HG02623 (cell line): ENCODE measurements at regions not wholly inside any gene's neighbourhood (a gene's known extent, or its start where the extent isn't known, plus 50 kb on each side); places are given as distances from the start of the nearest gene placed in this dataset.

Experiments used
- ATAC-seq: cut with Tn5 transposase; IDR thresholded peaks from one replicate; pipeline ENCODE4 v1.9.1; 2021; ENCODE audit warnings: moderate library complexity; ENCODE audit not compliant: unreplicated experiment

- peak; percentile 65 for ATAC-seq
Observed at GRCh38 chr11:80900265-80900664, 1459.4 kb upstream of the TENM4 start.

DNA sequence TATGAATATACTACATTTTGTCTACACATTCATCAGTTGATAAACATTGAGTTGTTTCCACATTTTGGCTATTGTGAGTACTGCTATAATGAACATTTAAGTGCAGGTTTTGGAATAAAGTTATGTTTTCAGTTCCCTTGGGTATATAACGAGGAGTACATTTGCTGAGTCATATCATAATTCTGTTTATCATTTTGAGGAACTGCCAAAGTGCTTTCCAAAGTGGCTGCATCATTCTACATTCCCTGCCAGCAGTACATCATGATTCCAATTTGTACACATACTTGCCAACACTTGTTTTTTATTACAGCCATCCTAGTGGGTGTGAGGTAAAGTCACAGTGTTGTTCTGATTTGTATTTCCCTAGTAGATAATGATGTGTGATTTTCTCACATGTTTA is 1458.6 kb upstream of the TENM4 start:
- ATAC-seq = no peak

- no peak for ATAC-seq
Observed at GRCh38 chr11:80898910-80899309, 1458.1 kb upstream of the TENM4 start.

- no peak for ATAC-seq
Observed at GRCh38 chr11:80886684-80887083, 1445.9 kb upstream of the TENM4 start.

- no peak for ATAC-seq
Observed at GRCh38 chr11:80873310-80873999, 1432.6 kb upstream of the TENM4 start.

DNA sequence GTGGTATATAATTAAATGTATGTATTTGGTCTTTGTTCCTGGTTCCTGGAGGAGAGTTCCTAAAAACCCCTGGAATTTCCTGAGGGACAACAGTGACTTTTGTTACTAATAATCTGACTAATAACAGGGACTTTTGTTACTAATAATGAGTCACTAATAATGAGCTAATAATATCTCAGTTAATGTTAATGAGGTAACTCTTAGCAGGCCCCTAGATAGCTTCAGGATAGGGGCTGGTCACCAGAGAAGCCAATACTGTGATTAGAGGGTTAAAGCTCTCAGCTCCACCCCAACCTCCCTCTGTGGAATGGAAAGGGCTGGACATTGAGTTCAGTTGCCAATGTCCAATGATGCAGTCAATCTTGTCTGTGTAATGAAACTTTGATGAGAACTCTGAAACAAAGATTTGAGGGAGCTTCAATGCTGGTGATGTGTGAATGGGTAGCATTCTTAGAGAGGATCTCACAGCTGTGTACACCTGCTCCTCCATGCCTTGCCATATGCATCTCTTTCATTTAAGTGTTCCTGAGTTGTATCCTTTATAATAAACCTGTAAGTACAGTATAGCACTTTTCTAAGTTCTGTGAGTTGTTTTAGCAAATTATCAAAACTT is 1431.4 kb upstream of the TENM4 start:
- ATAC-seq = peak; percentile 61

DNA sequence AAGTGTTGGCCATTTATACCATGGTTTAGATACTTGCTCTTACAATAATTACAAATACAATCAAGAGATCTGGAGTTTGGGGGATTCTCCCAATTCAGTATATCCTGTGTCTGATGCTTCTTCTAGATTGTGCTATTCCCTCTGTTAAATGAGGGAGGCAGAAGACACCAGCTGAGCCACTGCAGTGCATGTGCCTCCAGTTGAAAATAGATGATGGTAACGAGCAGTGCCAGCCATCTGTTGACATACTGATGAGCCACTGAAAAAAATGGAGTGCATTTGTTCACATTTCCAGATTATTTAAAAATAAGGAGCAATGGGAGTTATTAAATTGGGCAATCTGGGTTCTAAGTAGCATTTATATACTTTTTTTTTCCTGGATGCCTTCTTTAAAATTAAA is 1428.0 kb upstream of the TENM4 start:
- no peak for ATAC-seq

DNA sequence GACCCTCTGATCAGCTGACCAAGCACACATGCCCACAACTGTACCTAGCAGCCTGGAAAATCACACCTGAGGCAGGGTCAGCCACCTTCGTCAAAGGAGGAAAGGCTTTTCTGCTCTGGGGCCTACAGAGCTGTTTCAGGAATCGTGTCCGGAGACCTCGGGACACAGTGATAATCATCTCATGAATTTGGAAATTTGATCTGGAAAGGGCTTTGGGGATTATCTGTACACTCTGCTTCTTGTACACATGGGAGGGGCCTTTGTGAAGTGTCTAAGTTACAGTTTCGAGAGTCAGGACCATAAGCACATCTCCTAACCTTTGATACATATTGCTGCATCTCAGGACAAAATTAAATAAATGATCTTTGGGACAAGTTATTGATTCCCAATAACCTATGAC is 1421.2 kb upstream of the TENM4 start:
- no peak for ATAC-seq

GRCh38 chr11:80861193-80861592 is 1420.4 kb upstream of the TENM4 start:
- no peak for ATAC-seq

DNA sequence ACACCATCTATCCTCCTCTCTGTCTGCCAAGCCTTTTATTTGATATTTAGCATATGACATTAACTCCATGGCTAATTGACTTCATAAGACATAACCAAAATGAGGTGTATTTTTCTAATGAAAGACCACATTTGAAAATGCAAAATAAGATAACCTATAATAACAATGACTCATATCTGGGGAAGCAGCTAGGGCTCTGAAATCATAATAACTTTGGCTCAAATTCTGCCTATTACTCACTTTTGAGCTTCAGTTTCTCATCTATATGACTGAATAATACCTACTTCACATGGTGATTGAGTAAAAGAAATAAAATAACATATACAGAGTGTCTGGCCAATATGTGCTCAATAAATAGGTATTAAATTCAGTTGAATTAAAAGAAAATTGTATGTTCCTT is 1419.8 kb upstream of the TENM4 start:
- ATAC-seq = no peak

DNA sequence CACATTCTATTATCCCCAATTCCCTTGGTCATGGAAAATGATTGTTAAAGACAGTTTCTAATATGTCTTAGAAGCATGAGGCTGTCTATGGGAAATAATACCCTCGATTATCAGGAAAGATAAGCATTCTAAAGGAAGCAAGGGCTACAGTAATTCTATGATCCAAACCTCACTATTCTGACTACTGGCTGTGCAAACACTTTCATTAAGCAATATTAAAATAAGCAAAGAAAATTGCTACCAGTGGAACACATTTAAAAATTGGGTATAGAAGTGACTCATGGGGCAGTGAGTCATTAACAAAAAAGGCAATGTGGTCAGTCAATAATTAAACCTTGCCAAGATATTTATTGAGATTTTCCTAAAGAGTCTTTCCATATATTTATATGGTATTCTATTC is 1415.2 kb upstream of the TENM4 start:
- no peak for ATAC-seq

- ATAC-seq = no peak
Observed at GRCh38 chr11:80855426-80855825, 1414.6 kb upstream of the TENM4 start.

GRCh38 chr11:80849253-80849652 is 1408.4 kb upstream of the TENM4 start:
- peak; percentile 48 for ATAC-seq

DNA sequence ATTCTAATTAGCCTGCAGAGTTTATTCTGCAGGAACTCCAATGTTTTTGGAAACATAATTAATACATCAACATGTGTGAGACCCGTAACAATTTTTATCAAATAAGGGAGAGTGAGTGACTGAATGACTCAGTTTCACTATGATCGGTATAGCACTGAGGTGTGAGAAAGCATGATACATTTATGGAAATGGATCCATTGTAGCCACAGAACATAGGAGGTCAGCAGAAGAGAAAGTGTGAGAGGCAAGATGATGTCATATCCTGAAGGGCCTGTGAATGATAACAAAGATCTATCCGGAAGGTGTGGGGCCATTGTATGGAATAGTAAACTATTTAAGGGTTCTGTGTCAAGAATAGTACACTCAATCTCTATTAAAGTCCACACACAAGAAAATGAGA is 1406.1 kb upstream of the TENM4 start:
- peak; percentile 86 for ATAC-seq

DNA sequence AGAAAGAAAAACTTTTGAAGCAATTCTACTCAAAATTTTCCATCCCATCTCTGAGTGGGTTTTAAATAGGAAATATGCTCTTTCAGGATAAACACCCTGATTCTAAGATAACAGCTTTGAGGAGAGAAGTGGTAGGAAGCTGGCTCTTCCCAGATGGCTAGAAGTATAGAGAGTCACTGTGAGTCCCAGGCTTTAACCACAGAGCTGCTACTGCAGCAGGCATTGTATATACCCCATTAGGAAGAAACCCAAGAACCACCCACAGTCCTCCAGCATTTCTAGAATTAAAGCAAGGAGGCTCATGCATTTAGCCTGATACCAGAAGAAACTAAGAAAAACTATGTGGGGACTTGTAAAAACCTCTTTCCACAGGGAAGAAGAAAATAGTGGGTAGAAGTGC is 1405.6 kb upstream of the TENM4 start:
- ATAC-seq = no peak

DNA sequence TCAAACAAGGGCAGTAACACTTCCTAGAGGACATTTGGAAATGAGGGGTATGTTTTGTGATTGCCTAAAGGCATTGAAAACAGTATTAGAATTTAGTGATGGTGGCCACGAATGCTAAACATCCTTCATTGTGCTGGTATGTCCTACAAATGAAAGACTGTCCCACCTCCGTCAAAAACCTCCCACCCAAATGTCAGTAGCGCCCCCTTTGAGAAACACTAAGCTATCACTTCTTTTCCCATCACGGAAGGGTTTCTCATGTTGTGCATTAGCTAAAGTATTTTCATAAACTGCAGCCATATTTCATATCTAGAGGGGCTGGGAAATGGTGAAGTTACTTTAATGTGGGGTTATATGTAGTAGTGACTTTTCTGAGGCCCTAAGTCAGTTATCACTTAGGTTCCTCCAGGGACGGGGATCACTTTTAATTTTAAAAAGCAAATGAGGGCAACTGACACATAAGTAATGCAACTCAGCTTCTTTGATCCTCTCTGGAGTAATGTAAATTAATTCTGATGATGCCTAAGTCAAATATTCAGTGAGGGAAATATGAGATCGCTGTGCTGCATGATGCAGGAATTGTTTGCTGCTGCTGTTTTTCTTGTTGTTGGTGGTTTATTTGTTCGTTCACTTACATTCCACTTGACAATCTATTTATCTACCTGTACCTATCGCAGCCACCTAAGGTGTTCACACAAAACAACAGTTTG is 1403.4 kb upstream of the TENM4 start:
- ATAC-seq = no peak

GRCh38 chr11:80843266-80843974 is 1402.6 kb upstream of the TENM4 start:
- no peak for ATAC-seq

- ATAC-seq = no peak
Observed at GRCh38 chr11:80842246-80842645, 1401.4 kb upstream of the TENM4 start.

DNA sequence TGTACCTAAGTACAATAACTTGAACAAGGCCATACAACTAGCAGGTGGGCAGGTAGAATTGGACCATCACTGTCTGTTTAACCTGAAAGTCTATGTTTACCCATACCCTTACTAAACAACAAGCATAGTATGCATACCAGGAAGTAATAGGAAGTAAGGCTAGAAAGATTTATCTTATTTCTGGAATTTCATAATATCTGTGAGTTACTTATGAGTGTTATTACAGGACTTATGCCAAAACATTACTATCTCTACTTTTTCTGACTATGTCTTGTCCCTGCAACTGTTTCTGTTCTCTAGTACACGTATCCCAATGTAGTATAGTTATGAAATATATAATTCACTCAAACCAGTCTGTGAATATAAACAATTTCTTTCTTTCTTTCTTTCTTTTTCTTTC is 1400.8 kb upstream of the TENM4 start:
- ATAC-seq = no peak

- ATAC-seq = peak; percentile 71
Observed at GRCh38 chr11:80838153-80838552, 1397.3 kb upstream of the TENM4 start.

GRCh38 chr11:80837051-80837450 is 1396.2 kb upstream of the TENM4 start:
- ATAC-seq = no peak

GRCh38 chr11:80831374-80831773 is 1390.5 kb upstream of the TENM4 start:
- no peak for ATAC-seq
